ENCODE measurements at regions not wholly inside any gene's neighbourhood (a gene's known extent, or its start where the extent isn't known, plus 50 kb on each side); places are given as distances from the start of the nearest gene placed in this dataset.
A peak's percentile ranks its signal among the peaks of the same experiment; 100 is the strongest.

GRCh38 chr7:49228426-49229098 is 304.2 kb downstream of the CDC14C start:
- Mint-ChIP-seq H3K4me1 (ENCODE audit: insufficient read depth, unreplicated experiment) (no peaks in the 10 kb centered on the region), H3K27ac (ENCODE audit: low read depth, unreplicated experiment) (no peak overlapping the region), H3K4me3 (ENCODE audit: unreplicated experiment) (no peak overlapping the region), H3K36me3 (ENCODE audit: insufficient read depth, unreplicated experiment) (no peaks in the 10 kb centered on the region), H3K9me3 (ENCODE audit: unreplicated experiment) (no peaks in the 10 kb centered on the region), H3K27me3 (ENCODE audit: insufficient read depth, unreplicated experiment) (peaks cover 25% of the 10 kb centered on the region)
- intact Hi-C loops (cut with micrococcal nuclease), result no loop called here
- no TSS peak for BruUV-seq (replicated peaks)
- CTCF ChIA-PET, result interaction anchor here (0.6 to 0.7 kb wide), 3 partner anchors 11 to 53 kb away, joined by 3 read pairs; no protein-coding TSS in a partner anchor
- POLR2A ChIA-PET, result no interaction called here
- DNase-seq (ENCODE audit: unreplicated experiment), result no peak
- TF ChIP-seq, protein P1, sequence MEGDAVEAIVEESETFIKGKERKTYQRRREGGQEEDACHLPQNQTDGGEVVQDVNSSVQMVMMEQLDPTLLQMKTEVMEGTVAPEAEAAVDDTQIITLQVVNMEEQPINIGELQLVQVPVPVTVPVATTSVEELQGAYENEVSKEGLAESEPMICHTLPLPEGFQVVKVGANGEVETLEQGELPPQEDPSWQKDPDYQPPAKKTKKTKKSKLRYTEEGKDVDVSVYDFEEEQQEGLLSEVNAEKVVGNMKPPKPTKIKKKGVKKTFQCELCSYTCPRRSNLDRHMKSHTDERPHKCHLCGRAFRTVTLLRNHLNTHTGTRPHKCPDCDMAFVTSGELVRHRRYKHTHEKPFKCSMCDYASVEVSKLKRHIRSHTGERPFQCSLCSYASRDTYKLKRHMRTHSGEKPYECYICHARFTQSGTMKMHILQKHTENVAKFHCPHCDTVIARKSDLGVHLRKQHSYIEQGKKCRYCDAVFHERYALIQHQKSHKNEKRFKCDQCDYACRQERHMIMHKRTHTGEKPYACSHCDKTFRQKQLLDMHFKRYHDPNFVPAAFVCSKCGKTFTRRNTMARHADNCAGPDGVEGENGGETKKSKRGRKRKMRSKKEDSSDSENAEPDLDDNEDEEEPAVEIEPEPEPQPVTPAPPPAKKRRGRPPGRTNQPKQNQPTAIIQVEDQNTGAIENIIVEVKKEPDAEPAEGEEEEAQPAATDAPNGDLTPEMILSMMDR (IDR thresholded peaks at IDR 0.05; ENCODE audit: unreplicated experiment), result no peak

DNA sequence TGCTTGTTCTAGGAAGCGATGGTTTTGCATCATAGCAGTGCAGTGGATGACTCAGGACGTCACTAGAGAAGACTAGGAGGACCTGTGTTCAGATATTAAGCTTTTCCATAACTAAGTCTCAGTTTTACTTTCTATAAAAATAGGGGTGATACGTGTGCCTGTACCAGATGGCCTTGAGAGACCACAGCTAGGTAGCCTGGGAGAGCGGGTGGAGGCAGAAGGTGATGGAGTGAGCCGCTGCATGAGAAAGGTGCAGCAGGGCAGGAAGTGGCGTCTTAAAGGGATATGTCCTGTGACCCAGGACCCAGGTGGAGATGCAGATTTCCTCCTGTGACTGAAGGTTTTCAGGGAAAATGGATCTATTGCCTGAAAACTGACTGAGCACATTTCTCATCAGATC is 304.9 kb downstream of the CDC14C start:
- TF ChIP-seq, protein P1 (IDR thresholded peaks at IDR 0.05; ENCODE audit: unreplicated experiment), result no peak
- CTCF ChIA-PET, result no interaction called here
- H3K9me3 Mint-ChIP-seq (ENCODE audit: unreplicated experiment), result no peaks in the 10 kb centered on the region
- no peak for DNase-seq (ENCODE audit: unreplicated experiment)
- H3K4me1 Mint-ChIP-seq (ENCODE audit: insufficient read depth, unreplicated experiment), result no peaks in the 10 kb centered on the region
- POLR2A ChIA-PET, result no interaction called here
- no peak overlapping the region for H3K27ac Mint-ChIP-seq (ENCODE audit: low read depth, unreplicated experiment)
- H3K36me3 Mint-ChIP-seq (ENCODE audit: insufficient read depth, unreplicated experiment), result no peaks in the 10 kb centered on the region
- intact Hi-C loops (cut with micrococcal nuclease), result no loop called here
- no peak overlapping the region for H3K4me3 Mint-ChIP-seq (ENCODE audit: unreplicated experiment)
- no TSS peak for BruUV-seq (replicated peaks)
- H3K27me3 Mint-ChIP-seq (ENCODE audit: insufficient read depth, unreplicated experiment), result peaks cover 25% of the 10 kb centered on the region

- peak; percentile 6 for DNase-seq (ENCODE audit: unreplicated experiment)
- Mint-ChIP-seq H3K4me1 (ENCODE audit: insufficient read depth, unreplicated experiment) (no peaks in the 10 kb centered on the region), H3K9me3 (ENCODE audit: unreplicated experiment) (peaks cover 12% of the 10 kb centered on the region), H3K4me3 (ENCODE audit: unreplicated experiment) (no peak overlapping the region), H3K36me3 (ENCODE audit: insufficient read depth, unreplicated experiment) (no peaks in the 10 kb centered on the region), H3K27ac (ENCODE audit: low read depth, unreplicated experiment) (no peak overlapping the region), H3K27me3 (ENCODE audit: insufficient read depth, unreplicated experiment) (peaks cover 65% of the 10 kb centered on the region)
- no TSS peak for BruUV-seq (replicated peaks)
- TF ChIP-seq, protein P1 (IDR thresholded peaks at IDR 0.05; ENCODE audit: unreplicated experiment), result peak; percentile 6
- intact Hi-C loops (cut with micrococcal nuclease), result no loop called here
- ChIA-PET POLR2A (no interaction called here), CTCF (no interaction called here)
These were observed 319.2 kb downstream of the CDC14C start for GRCh38 chr7:49243521-49243920.

DNA sequence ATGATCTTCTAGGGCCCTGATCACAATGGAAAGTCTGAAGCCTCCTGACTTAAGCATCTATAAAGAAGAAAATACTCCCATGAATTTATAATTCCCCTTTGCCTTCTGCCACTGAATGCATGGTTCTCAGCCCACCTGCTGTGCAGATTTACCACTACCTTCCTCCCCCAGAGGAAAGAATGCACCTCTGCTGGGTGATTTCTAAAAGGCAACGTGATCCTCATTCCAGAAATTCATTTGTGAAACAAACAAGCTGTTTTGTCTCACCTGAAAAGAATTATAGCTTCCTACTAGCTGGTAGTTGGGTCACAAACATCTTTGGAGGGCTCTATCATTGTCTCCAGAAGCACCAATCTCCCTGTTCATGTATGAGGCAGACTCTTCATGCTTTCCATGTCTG is 320.2 kb downstream of the CDC14C start:
- intact Hi-C loops (cut with micrococcal nuclease), result no loop called here

More for the DNA sequence above, 320.2 kb downstream of the CDC14C start:
- Mint-ChIP-seq H3K9me3 (ENCODE audit: unreplicated experiment) (peaks cover 2% of the 10 kb centered on the region), H3K27me3 (ENCODE audit: insufficient read depth, unreplicated experiment) (peaks cover 76% of the 10 kb centered on the region), H3K4me1 (ENCODE audit: insufficient read depth, unreplicated experiment) (no peaks in the 10 kb centered on the region), H3K36me3 (ENCODE audit: insufficient read depth, unreplicated experiment) (no peaks in the 10 kb centered on the region), H3K4me3 (ENCODE audit: unreplicated experiment) (no peak overlapping the region), H3K27ac (ENCODE audit: low read depth, unreplicated experiment) (no peak overlapping the region)
- POLR2A ChIA-PET, result no interaction called here
- no peak for DNase-seq (ENCODE audit: unreplicated experiment)
- BruUV-seq (replicated peaks), result no TSS peak
- CTCF ChIA-PET, result interaction anchor here (0.7 kb wide), 1 partner anchor 18 kb away, joined by 3 read pairs; no protein-coding TSS in a partner anchor
- TF ChIP-seq, protein P1 (IDR thresholded peaks at IDR 0.05; ENCODE audit: unreplicated experiment), result no peak

Measured in MCF 10A (cell line).